Activated CD4-positive, alpha-beta T cell treated with anti-CD3 and anti-CD28 coated beads, Interleukin-2, amount 50 U/mL, for 24 hours (primary cell): ENCODE measurements at regions not wholly inside any gene's neighbourhood (a gene's known extent, or its start where the extent isn't known, plus 50 kb on each side); places are given as distances from the start of the nearest gene placed in this dataset.

Experiments
- DNase-seq, 2 donors: peaks; one replicate each; pipeline ENCODE4 v3.0.0-alpha.2; 2020; ENCODE audit warnings: low read depth in 1 of 2, low spot score in 1 of 2

GRCh38 chr20:20888266-20888656, 175.8 kb upstream of the RALGAPA2 start:
- DNase-seq, result no peak

- no peak for DNase-seq
Measured at GRCh38 chr20:20887593-20888265, 175.3 kb upstream of the RALGAPA2 start.

DNA sequence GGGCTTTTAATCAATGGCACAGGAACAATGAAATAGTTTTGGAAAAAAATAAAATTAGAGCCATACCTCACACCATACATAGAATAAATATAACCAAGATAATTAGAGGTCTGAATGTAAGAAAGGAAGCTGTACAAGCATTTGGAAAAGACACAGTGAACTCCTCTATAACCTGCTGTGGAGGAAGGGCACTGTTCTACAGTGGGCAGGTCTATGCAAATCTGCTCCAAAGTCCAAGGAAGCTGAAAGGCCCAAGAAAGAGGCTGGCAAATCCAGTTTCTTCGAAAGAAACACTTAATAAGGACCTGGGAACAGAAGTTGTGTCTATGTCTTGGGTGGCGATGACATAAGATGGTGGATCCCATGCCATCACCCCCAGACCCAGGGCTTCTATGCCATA, 169.4 kb upstream of the RALGAPA2 start:
- no peak for DNase-seq

- no peak for DNase-seq
Measured at GRCh38 chr20:20877079-20877478, 164.6 kb upstream of the RALGAPA2 start.

- DNase-seq, result no peak
Measured at GRCh38 chr20:20875716-20876115, 163.3 kb upstream of the RALGAPA2 start.

GRCh38 chr20:20872428-20872827, 160.0 kb upstream of the RALGAPA2 start:
- DNase-seq, result no peak

DNA sequence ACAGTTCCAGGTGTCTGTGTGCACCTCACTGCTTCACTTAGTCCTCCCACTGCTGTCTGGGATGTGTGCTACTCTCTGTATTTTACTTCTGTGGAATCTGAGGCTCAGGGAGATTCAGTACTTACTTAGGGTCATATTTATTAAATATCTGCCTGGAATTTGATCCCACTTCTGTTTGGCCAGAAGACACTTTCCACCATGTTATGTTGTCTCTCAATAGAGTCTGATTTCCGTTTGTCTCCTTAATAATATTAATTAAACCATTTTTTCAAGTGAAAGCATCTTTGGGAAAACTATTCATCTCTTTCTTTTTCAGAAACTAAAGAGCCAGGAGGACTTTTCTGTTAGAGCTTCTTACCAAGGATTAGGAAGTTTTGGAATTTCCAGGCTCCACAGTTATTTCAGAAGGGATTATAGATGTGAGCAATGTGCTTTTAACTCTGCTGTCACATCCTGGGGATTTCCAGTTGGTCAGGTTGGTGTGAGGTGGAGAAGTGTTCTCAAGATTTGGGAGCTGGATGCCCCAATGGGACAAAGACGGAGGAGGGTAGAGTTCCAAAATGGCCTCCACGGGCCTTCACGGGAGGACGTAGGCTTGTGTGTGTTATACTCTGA, 156.8 kb upstream of the RALGAPA2 start:
- DNase-seq, result no peak

DNA sequence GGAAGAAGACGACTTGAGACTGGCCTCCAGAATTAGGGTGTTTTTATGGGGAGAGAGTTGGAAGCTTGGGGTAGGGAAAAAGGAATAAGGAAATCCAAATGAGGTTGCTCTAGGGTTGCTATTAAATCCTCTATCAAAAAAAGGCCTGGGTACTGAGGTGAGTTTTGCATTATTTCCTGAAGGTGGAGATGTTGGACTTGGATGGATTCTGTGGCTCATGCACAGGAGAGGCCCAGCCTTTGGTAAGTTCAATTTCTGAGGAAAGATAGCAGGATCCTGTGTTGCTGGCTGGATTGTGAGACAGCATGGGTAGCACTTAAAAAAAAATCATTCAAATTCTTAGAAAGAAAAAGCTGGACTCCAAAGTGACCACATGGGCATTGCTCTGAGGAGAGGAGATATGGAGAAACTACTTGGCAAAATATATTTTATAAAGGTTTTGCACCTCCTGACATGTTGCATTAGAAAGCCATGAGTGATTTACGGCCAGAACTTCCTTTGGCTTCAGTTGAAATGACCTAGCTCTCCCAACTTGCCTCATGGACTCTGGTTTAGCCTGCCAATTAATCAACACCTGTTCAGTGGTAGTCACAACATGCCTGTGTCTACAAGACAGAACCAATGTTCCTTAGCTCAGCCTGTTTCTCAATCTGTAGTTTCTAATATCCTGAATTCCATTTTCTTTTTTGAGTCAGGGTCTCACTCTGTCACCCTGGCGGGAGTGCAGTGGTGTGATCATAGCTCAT, 152.1 kb upstream of the RALGAPA2 start:
- DNase-seq, result no peak

GRCh38 chr20:20860078-20860806, 147.8 kb upstream of the RALGAPA2 start:
- DNase-seq, result peak; percentile 72 to 82

- DNase-seq, result no peak
Measured at GRCh38 chr20:20859510-20859909, 147.1 kb upstream of the RALGAPA2 start.

- no peak for DNase-seq
Measured at GRCh38 chr20:20856956-20857355, 144.5 kb upstream of the RALGAPA2 start.

GRCh38 chr20:20856306-20856705, 143.9 kb upstream of the RALGAPA2 start:
- DNase-seq, result no peak

GRCh38 chr20:20851385-20851784, 138.9 kb upstream of the RALGAPA2 start:
- no peak for DNase-seq

- DNase-seq, result no peak
Measured at GRCh38 chr20:20850407-20850806, 138.0 kb upstream of the RALGAPA2 start.

GRCh38 chr20:20849161-20849560, 136.7 kb upstream of the RALGAPA2 start:
- no peak for DNase-seq

DNA sequence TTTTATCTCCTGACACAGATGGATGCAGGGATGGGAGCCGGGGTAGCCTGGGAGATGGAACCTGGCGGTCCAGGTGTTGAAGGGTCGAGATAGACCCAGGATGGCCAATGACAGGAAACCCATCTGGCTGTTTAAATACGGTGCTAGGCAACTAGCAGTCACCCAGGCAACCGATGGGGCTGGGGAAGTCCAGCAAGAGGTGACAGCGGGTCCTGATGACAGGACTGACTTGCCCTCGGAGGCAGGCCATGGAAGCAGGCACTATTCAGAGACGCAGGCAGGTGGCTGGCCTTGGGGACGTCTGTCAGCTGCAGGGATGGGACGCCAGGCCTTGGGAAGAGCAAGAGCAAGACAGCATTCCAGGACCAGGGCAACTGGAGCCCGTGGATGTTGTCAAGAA, 135.4 kb upstream of the RALGAPA2 start:
- no peak for DNase-seq

DNA sequence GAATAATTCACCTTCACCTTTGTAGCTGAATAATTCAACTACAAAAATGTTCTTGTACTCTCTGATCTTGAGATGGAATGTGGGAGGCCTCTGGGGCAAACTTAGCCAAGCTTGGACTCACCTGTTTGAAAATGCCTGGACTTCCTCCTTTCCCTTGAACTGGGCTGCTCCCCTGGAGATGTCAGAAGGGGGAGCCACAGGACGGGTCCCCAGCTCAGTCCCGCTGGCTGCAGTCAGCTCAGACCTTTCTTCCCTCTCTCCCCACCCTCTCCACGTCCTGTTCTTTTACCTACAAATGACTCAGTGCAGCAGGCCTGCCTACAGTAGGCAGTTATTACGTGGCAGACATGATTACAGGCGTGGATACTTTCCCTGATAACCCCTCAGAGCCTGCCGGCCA, 131.5 kb upstream of the RALGAPA2 start:
- DNase-seq, result no peak

GRCh38 chr20:20839771-20840170, 127.3 kb upstream of the RALGAPA2 start:
- DNase-seq, result no peak

DNA sequence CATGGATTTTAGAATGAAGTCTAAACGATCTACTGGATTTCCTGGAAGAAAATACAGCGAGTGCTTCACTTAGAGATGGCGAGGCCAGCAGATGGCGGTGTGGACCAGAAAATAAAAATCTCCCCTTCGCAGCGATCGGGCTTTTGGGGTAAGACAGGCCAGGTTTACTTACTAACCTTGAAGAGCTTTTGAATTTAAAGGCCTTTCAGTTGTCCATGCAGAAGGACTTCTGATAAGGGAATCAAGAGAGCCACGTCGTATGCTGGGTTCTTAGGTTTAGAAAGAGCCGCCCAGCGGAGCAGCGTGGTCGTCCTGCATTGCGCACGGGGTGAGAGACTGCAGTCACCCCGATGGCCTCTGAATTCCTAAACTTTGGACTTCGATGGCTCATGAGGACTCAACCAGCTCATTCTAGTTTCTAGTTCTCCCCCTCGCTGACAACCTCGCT, 125.2 kb upstream of the RALGAPA2 start:
- DNase-seq, result peak in 1 of 2 donors; percentile 23

DNA sequence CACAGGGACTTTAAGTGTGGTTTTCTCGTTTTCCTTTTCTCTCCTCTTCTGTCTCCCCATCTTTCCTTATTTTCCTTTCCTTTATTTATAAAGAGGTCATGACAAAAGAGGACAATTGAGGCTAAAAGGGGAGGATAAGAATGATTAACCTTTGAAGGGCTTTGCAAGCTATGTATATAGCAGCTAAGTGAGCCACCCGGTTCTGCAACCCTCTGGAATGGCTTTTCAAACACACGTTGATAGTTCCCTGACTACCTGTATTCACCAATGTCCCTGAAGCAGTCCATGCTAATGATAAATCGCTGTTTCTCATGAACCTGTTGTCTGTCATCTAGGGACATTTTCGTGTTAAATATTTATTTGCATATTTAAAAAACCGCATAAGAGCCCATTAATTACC, 124.4 kb upstream of the RALGAPA2 start:
- no peak for DNase-seq

GRCh38 chr20:20835897-20836296, 123.5 kb upstream of the RALGAPA2 start:
- DNase-seq, result no peak

DNA sequence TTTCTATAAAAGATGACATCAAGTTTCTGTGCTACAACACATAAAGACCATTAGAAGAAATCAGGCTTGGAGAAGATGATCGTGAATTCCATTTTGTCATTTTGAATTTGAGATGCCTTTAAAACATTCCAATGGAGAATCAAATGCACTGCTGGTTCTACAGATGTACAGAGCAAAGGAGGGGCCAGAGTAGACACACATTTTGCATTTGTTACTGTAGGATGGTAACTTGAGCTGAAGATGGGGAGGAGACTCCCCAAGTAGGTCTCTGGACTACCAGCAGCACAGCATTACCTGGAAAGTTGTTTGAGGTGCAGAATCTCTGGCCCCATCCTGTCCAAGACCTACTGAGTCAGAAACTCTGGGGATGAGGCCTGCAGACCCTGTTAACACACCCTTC, 121.6 kb upstream of the RALGAPA2 start:
- DNase-seq, result no peak
